ENCODE measurements at regions not wholly inside any gene's neighbourhood (a gene's known extent, or its start where the extent isn't known, plus 50 kb on each side); places are given as distances from the start of the nearest gene placed in this dataset.

- Histone ChIP-seq H3K79me2 (ENCODE audit: insufficient read depth, low read length) (no peaks in the 10 kb centered on the region), H3K27me3 (ENCODE audit: control insufficient read depth in 1 of 2, insufficient read depth in 2 of 2, low read length in 2 of 2) (no peaks in the 10 kb centered on the region), H3K4me2 (ENCODE audit: low read depth, low read length) (no peak overlapping the region), H3K9me3 (ENCODE audit: low read length) (no peaks in the 10 kb centered on the region), H3K27ac (ENCODE audit: extremely low read length, insufficient read depth, low read length) (no peak overlapping the region), H3K9ac (ENCODE audit: insufficient read depth, low read depth, low read length) (no peak overlapping the region), H4K20me1 (ENCODE audit: insufficient read depth, low read length) (no peaks in the 10 kb centered on the region), H3K4me3 (replicated peaks in 1 of 3; ENCODE audit: insufficient read depth in 1 of 3, low read depth in 2 of 3, low read length in 3 of 3) (no peak overlapping the region), H3K36me3 (replicated peaks in 1 of 2; ENCODE audit: control insufficient read depth in 1 of 2, insufficient read depth in 2 of 2, low read length in 2 of 2) (no peaks in the 10 kb centered on the region), H3K4me1 (ENCODE audit: insufficient read depth, low read length) (0 out of 2 replicates have a peak, but pooled peaks cover 8% of the 10 kb centered on the region), H2AFZ (ENCODE audit: low read length) (no peak overlapping the region)
- peak; percentile 2 for DNase-seq (ENCODE audit: low spot score)
- ATAC-seq, result peak; percentile 59; the same call in 2 of the 3 replicates
- POLR2A ChIA-PET, result no interaction called here
- BruUV-seq (replicated peaks), result no TSS peak
- TF ChIP-seq BCL3 (CRISPR knock-in tag; IDR thresholded peaks at IDR 0.05) (no peak), BCL6 (CRISPR knock-in tag; IDR thresholded peaks at IDR 0.05) (peak; percentile 72), MAFK (conservative IDR thresholded peaks at IDR 0.05 in 1 of 2, IDR thresholded peaks at IDR 0.05 in 1 of 2; ENCODE audit: low read length in 2 of 2) (peak; percentile 86 to 87), SIX1 (CRISPR knock-in tag; IDR thresholded peaks at IDR 0.05; ENCODE audit: borderline replicate concordance) (no peak), YEATS4 (CRISPR knock-in tag; IDR thresholded peaks at IDR 0.05; ENCODE audit: borderline replicate concordance) (no peak), MTA1 (CRISPR knock-in tag; IDR thresholded peaks at IDR 0.05; ENCODE audit: borderline replicate concordance) (no peak), AHDC1 (CRISPR knock-in tag; IDR thresholded peaks at IDR 0.05; ENCODE audit: borderline replicate concordance) (peak; percentile 43; the same call in 1 of the 2 replicates), FOXA3 (CRISPR knock-in tag; IDR thresholded peaks at IDR 0.05) (0 out of 2 replicates have a peak, but pooled peaks have one; percentile 12), GABPB1 (CRISPR knock-in tag; IDR thresholded peaks at IDR 0.05) (no peak), MAFF (IDR thresholded peaks at IDR 0.05; ENCODE audit: low read depth, low read length) (peak; percentile 85)
- FAIRE-seq, result no peak
- CTCF ChIA-PET (ENCODE audit: low intra/inter-chr PET ratio, low total read pairs), result no interaction called here
- in situ Hi-C loops (cut with HindIII; ENCODE audit: extremely low pct_ligation_motif_present, low pct_unique_long_range_greater_than_20kb) (no loop called here), intact Hi-C loops (cut with micrococcal nuclease; ENCODE audit: unreplicated experiment) (no loop called here)
- WGBS (ENCODE audit: low lambda C conversion rate), result 4% methylated on average over 3 of the region's 3 CpGs
Observed at GRCh38 chr14:43981135-43981768, 525.8 kb downstream of the FSCB start.
